H1 (cell line): ENCODE measurements at regions not wholly inside any gene's neighbourhood (a gene's known extent, or its start where the extent isn't known, plus 50 kb on each side); places are given as distances from the start of the nearest gene placed in this dataset.

Source experiments
- CTCF ChIA-PET: fragments of 300-600 bp; sonication (Branson Sonifier 250); formaldehyde crosslinking; loops from one replicate; lab custom pipeline; 2021; ENCODE audit not compliant: partially characterized antibody; lab: Charles Lee
- POLR2A ChIA-PET: fragments of 300-600 bp; sonication (Branson Sonifier 250); formaldehyde crosslinking; loops from one replicate; lab custom pipeline; 2021; ENCODE audit warnings: inconsistent platforms; ENCODE audit not compliant: partially characterized antibody; lab: Charles Lee
- DNase-seq, 2 experiments: peaks; one replicate each; pipeline versions ENCODE4 v3.0.0 to v3.0.0-alpha.2; 2010 to 2022; ENCODE audit warnings: low spot score in 2 of 2, low read depth in 1 of 2, mixed read lengths in 1 of 2
- FAIRE-seq: peaks from 2 replicates; lab custom pipeline; 2011; peaks lifted over from hg19 to GRCh38; lab: Jason Lieb, UNC
- H2AFZ ChIP-seq: 2 replicates; pipeline ENCODE4 v1.8.1; 2012; ENCODE audit warnings: low read length, inconsistent platforms
- H2AK5ac ChIP-seq: 2 replicates; pipeline ENCODE4 v1.6.1; 2013; ENCODE audit warnings: low read depth, low read length
- H2BK120ac ChIP-seq: replicated peaks from 2 replicates; pipeline ENCODE3; 2013; ENCODE audit warnings: low read depth, low read length, inconsistent platforms
- H2BK12ac ChIP-seq: 2 replicates; pipeline ENCODE4 v1.6.1; 2013; ENCODE audit warnings: low read depth, low read length
- H2BK15ac ChIP-seq: 2 replicates; pipeline ENCODE4 v1.6.1; 2013; ENCODE audit warnings: low read length
- H2BK20ac ChIP-seq: 2 replicates; pipeline ENCODE4 v1.6.1; 2013; ENCODE audit warnings: low read length
- H2BK5ac ChIP-seq: 2 replicates; pipeline ENCODE4 v1.6.1; 2013; ENCODE audit warnings: low read depth, low read length
- H3K14ac ChIP-seq: 2 replicates; pipeline ENCODE4 v1.6.1; 2013; ENCODE audit warnings: inconsistent platforms; ENCODE audit not compliant: insufficient read length
- H3K18ac ChIP-seq: 2 replicates; pipeline ENCODE4 v1.6.1; 2013; ENCODE audit warnings: low read length; ENCODE audit errors: extremely low read depth
- H3K23ac ChIP-seq: 2 replicates; pipeline ENCODE4 v1.6.1; 2013; ENCODE audit warnings: inconsistent platforms; ENCODE audit not compliant: insufficient read length
- H3K23me2 ChIP-seq: 2 replicates; pipeline ENCODE4 v1.6.1; 2013; ENCODE audit warnings: low read depth, low read length
- H3K27ac ChIP-seq: 2 replicates; pipeline ENCODE4 v1.6.1; 2011; ENCODE audit warnings: low read depth, low read length, inconsistent platforms
- H3K27me3 ChIP-seq, 4 experiments: replicated peaks in 1 of 4; 1 replicate in 1 of 4; 2 replicates in 3 of 4; pipeline versions ENCODE4 v1.6.1 to v1.8.1; 2011 to 2013; ENCODE audit warnings: low read length in 3 of 4, mild to moderate bottlenecking in 3 of 4, inconsistent platforms in 2 of 4, mixed read lengths in 2 of 4, moderate library complexity in 1 of 4; ENCODE audit not compliant: control insufficient read depth in 3 of 4, insufficient read depth in 3 of 4; ENCODE audit errors: extremely low read depth in 1 of 4
- H3K36me3 ChIP-seq, 4 experiments: 2 replicates each; pipeline versions ENCODE4 v1.6.1 to v1.8.1; 2011 to 2013; ENCODE audit warnings: mild to moderate bottlenecking in 4 of 4, low read length in 3 of 4, moderate library complexity in 2 of 4, control low read depth in 1 of 4, inconsistent platforms in 1 of 4; ENCODE audit not compliant: insufficient read depth in 4 of 4, control insufficient read depth in 2 of 4
- H3K4ac ChIP-seq: replicated peaks from 2 replicates; pipeline ENCODE3; 2013; ENCODE audit warnings: low read length, low read depth, mixed read lengths, inconsistent platforms; ENCODE audit not compliant: insufficient read length
- H3K4me1 ChIP-seq, 4 experiments: replicated peaks in 1 of 4; 1 replicate in 1 of 4; 2 replicates in 3 of 4; pipeline versions ENCODE4 v1.6.1 to v1.8.1; 2011 to 2013; ENCODE audit warnings: low read length in 3 of 4, inconsistent platforms in 2 of 4, mixed read lengths in 1 of 4; ENCODE audit not compliant: insufficient read depth in 4 of 4, control insufficient read depth in 3 of 4
- H3K4me2 ChIP-seq, 2 experiments: 2 replicates each; pipeline versions ENCODE4 v1.6.1 to v1.8.1; 2011 to 2013; ENCODE audit warnings: low read depth in 2 of 2, low read length in 2 of 2, control low read depth in 1 of 2, inconsistent platforms in 1 of 2, mild to moderate bottlenecking in 1 of 2; ENCODE audit not compliant: insufficient read depth in 1 of 2
- H3K4me3 ChIP-seq, 4 experiments: fragments of 200-600, 300-600 bp in 1 of 4; sonication (generic), shearing (Covaris generic), sonication (Bioruptor Twin) in 1 of 4; 2 replicates each; pipeline versions ENCODE4 v1.5.1 to v1.8.1; 2011 to 2016; ENCODE audit warnings: low read length in 4 of 4, low read depth in 3 of 4, control low read depth in 2 of 4, inconsistent platforms in 2 of 4, mild to moderate bottlenecking in 2 of 4, mixed read lengths in 1 of 4, moderate library complexity in 1 of 4; ENCODE audit not compliant: insufficient read depth in 2 of 4; ENCODE audit errors: extremely low read depth in 1 of 4
- H3K56ac ChIP-seq: replicated peaks from 2 replicates; pipeline ENCODE3; 2013; ENCODE audit warnings: low read depth, mild to moderate bottlenecking, mixed read lengths, low read length, inconsistent platforms; ENCODE audit not compliant: insufficient read length
- H3K79me1 ChIP-seq: 2 replicates; pipeline ENCODE4 v1.6.1; 2013; ENCODE audit warnings: low read depth, low read length, control low read depth
- H3K79me2 ChIP-seq, 2 experiments: 2 replicates each; pipeline versions ENCODE4 v1.6.1 to v1.8.1; 2012 to 2013; ENCODE audit warnings: low read length in 2 of 2, mild to moderate bottlenecking in 2 of 2, inconsistent platforms in 1 of 2; ENCODE audit not compliant: insufficient read depth in 2 of 2, control insufficient read depth in 1 of 2
- H3K9ac ChIP-seq, 4 experiments: replicated peaks in 1 of 4; 1 replicate in 1 of 4; 2 replicates in 3 of 4; pipeline versions ENCODE4 v1.6.1 to v1.8.1; 2011 to 2013; ENCODE audit warnings: low read depth in 3 of 4, low read length in 3 of 4, control low read depth in 2 of 4, mild to moderate bottlenecking in 2 of 4, moderate library complexity in 2 of 4, inconsistent platforms in 1 of 4; ENCODE audit errors: extremely low read depth in 1 of 4
- H3K9me3 ChIP-seq, 2 experiments: 2 replicates each; pipeline versions ENCODE4 v1.6.1 to v1.8.1; 2012 to 2013; ENCODE audit warnings: mild to moderate bottlenecking in 2 of 2, moderate library complexity in 2 of 2, control low read depth in 1 of 2, inconsistent platforms in 1 of 2, low read depth in 1 of 2, low read length in 1 of 2, mixed read lengths in 1 of 2; ENCODE audit not compliant: insufficient read depth in 2 of 2
- H4K20me1 ChIP-seq, 2 experiments: replicated peaks in 1 of 2; 2 replicates each; pipeline versions ENCODE3 to v1.8.1; 2011 to 2013; ENCODE audit warnings: inconsistent platforms in 2 of 2, low read length in 2 of 2, mild to moderate bottlenecking in 1 of 2; ENCODE audit not compliant: insufficient read depth in 2 of 2, control insufficient read depth in 1 of 2
- H4K5ac ChIP-seq: 2 replicates; pipeline ENCODE4 v1.6.1; 2013; ENCODE audit warnings: low read length, low read depth, mixed read lengths, inconsistent platforms; ENCODE audit not compliant: insufficient read length
- H4K8ac ChIP-seq: 2 replicates; pipeline ENCODE4 v1.8.0; 2013; ENCODE audit warnings: mild to moderate bottlenecking, moderate library complexity, low read length, inconsistent platforms; ENCODE audit not compliant: insufficient read depth; ENCODE audit errors: extremely low read depth
- H4K91ac ChIP-seq: replicated peaks from 2 replicates; pipeline ENCODE3; 2013; ENCODE audit warnings: low read length, mixed read lengths, inconsistent platforms; ENCODE audit not compliant: insufficient read length
- BCL11A ChIP-seq, 2 experiments: IDR thresholded peaks; one replicate each; pipeline ENCODE4 v1.6.1; 2011; ENCODE audit warnings: low read depth in 2 of 2, low read length in 2 of 2, mild to moderate bottlenecking in 2 of 2
- NANOG ChIP-seq: IDR thresholded peaks from 2 replicates; pipeline ENCODE4 v1.6.1; 2011; ENCODE audit warnings: low read length, low read depth, mild to moderate bottlenecking, inconsistent platforms; ENCODE audit not compliant: insufficient read depth, poor library complexity, severe bottlenecking
- POLR2AphosphoS5 ChIP-seq: IDR thresholded peaks from 2 replicates; pipeline ENCODE4 v1.6.1; 2011; ENCODE audit warnings: low read depth, low read length
- RXRA ChIP-seq: IDR thresholded peaks from 2 replicates; pipeline ENCODE4 v1.6.1; 2011; ENCODE audit warnings: low read depth, mild to moderate bottlenecking, low read length, moderate library complexity; ENCODE audit not compliant: insufficient read depth
- SUZ12 ChIP-seq: fragments of 200-600 bp; sonication (generic); IDR thresholded peaks from 2 replicates; pipeline ENCODE4 v1.6.1; 2012; ENCODE audit warnings: mild to moderate bottlenecking, inconsistent platforms, low read length, moderate library complexity, mixed read lengths
- WGBS, 2 experiments: shearing (Covaris generic) in 1 of 2; methylation state at CpG; one replicate each; pipeline versions ENCODE4 v1.1.6 to v1.1.7; 2013 to 2015; ENCODE audit warnings: low lambda C conversion rate in 2 of 2, mixed read lengths in 2 of 2, inconsistent platforms in 1 of 2, low coverage in 1 of 2, missing lambda C conversion rate in 1 of 2; ENCODE audit not compliant: insufficient replicate concordance in 2 of 2, insufficient coverage in 1 of 2, insufficient read length in 1 of 2; ENCODE audit errors: extremely low coverage in 1 of 2, missing lambda C conversion rate in 1 of 2; 5-methylcytosine and 5-hydroxymethylcytosine counted together

GRCh38 chr4:63020661-63021060 is 1388.6 kb downstream of the TECRL start:
- Histone ChIP-seq H4K91ac (no peak overlapping the region), H3K18ac (no peak overlapping the region), H3K14ac (no peak overlapping the region), H3K23me2 (no peaks in the 10 kb centered on the region), H3K4me2 (no peak overlapping the region), H3K56ac (no peak overlapping the region)
- CTCF ChIA-PET, result no interaction called here
- no peak for FAIRE-seq
- TF ChIP-seq NANOG (no peak), POLR2AphosphoS5 (no peak), SUZ12 (no peak), BCL11A (IDR thresholded peaks at IDR 0.05; ENCODE audit: low read depth in 2 of 2, low read length in 2 of 2) (no peak), RXRA (no peak)
- TF ChIP-seq, all 59 proteins: peak for 0
- no peak overlapping the region for H3K4me3 ChIP-seq
- no peaks in the 10 kb centered on the region for H3K79me2 ChIP-seq
- H3K79me1 ChIP-seq, result no peaks in the 10 kb centered on the region
- no peak overlapping the region for H3K9ac ChIP-seq
- H2BK20ac ChIP-seq, result no peak overlapping the region
- H2BK12ac ChIP-seq, result no peak overlapping the region
- no peaks in the 10 kb centered on the region for H3K27me3 ChIP-seq
- 88 to 100% methylated on average over 1 of the region's 1 CpG for whole genome bisulfite sequencing, 2 experiments
- no peaks in the 10 kb centered on the region for H4K20me1 ChIP-seq
- POLR2A ChIA-PET, result no interaction called here
- no peak overlapping the region for H2BK120ac ChIP-seq
- H4K5ac ChIP-seq, result no peak overlapping the region
- H3K9me3 ChIP-seq, result no peaks in the 10 kb centered on the region
- H3K4me1 ChIP-seq, result no peaks in the 10 kb centered on the region
- H2AFZ ChIP-seq, result no peak overlapping the region
- H2BK5ac ChIP-seq, result no peak overlapping the region
- H2AK5ac ChIP-seq, result no peak overlapping the region
- H3K23ac ChIP-seq, result no peak overlapping the region
- H3K27ac ChIP-seq, result no peak overlapping the region
- no peaks in the 10 kb centered on the region for H3K36me3 ChIP-seq
- H4K8ac ChIP-seq, result no peak overlapping the region
- no peak for DNase-seq
- no peak overlapping the region for H2BK15ac ChIP-seq
- no peak overlapping the region for H3K4ac ChIP-seq
